ENCODE measurements at regions not wholly inside any gene's neighbourhood (a gene's known extent, or its start where the extent isn't known, plus 50 kb on each side); places are given as distances from the start of the nearest gene placed in this dataset.

DNA sequence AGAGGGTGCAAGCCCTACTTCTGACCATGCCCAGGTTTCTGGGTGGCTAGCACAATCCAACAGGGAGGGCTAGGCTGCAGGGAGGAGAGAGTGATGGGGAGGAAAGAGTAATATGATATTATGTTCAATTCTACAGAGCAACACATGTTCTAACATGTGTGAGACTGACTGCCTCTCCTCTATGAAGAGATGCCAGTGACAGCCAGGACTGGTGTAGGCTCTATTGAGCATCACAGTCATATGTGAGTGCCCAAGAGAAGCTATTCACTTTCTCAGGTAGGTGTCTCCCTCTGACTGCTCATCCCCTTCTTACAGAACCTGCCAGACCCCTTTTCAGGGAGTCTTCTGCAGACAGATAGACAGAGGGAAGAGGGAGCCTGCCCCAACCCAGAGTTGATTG lies 446.1 kb downstream of the SIPA1L2 start (continued):
- TF ChIP-seq, protein P1, sequence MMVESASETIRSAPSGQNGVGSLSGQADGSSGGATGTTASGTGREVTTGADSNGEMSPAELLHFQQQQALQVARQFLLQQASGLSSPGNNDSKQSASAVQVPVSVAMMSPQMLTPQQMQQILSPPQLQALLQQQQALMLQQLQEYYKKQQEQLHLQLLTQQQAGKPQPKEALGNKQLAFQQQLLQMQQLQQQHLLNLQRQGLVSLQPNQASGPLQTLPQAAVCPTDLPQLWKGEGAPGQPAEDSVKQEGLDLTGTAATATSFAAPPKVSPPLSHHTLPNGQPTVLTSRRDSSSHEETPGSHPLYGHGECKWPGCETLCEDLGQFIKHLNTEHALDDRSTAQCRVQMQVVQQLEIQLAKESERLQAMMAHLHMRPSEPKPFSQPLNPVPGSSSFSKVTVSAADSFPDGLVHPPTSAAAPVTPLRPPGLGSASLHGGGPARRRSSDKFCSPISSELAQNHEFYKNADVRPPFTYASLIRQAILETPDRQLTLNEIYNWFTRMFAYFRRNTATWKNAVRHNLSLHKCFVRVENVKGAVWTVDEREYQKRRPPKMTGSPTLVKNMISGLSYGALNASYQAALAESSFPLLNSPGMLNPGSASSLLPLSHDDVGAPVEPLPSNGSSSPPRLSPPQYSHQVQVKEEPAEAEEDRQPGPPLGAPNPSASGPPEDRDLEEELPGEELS (CRISPR knock-in tag; IDR thresholded peaks at IDR 0.05; ENCODE audit: borderline replicate concordance): no peak
- TF ChIP-seq, protein P2, sequence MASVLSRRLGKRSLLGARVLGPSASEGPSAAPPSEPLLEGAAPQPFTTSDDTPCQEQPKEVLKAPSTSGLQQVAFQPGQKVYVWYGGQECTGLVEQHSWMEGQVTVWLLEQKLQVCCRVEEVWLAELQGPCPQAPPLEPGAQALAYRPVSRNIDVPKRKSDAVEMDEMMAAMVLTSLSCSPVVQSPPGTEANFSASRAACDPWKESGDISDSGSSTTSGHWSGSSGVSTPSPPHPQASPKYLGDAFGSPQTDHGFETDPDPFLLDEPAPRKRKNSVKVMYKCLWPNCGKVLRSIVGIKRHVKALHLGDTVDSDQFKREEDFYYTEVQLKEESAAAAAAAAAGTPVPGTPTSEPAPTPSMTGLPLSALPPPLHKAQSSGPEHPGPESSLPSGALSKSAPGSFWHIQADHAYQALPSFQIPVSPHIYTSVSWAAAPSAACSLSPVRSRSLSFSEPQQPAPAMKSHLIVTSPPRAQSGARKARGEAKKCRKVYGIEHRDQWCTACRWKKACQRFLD (CRISPR knock-in tag; IDR thresholded peaks at IDR 0.05): no peak
- TF ChIP-seq, protein P3, sequence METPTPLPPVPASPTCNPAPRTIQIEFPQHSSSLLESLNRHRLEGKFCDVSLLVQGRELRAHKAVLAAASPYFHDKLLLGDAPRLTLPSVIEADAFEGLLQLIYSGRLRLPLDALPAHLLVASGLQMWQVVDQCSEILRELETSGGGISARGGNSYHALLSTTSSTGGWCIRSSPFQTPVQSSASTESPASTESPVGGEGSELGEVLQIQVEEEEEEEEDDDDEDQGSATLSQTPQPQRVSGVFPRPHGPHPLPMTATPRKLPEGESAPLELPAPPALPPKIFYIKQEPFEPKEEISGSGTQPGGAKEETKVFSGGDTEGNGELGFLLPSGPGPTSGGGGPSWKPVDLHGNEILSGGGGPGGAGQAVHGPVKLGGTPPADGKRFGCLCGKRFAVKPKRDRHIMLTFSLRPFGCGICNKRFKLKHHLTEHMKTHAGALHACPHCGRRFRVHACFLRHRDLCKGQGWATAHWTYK (CRISPR knock-in tag; IDR thresholded peaks at IDR 0.05): no peak
- TF ChIP-seq ZC3H11A (IDR thresholded peaks at IDR 0.05; ENCODE audit: low read depth, low read length): no peak
- TF ChIP-seq ZNF408 (CRISPR knock-in tag; IDR thresholded peaks at IDR 0.05; ENCODE audit: low read depth): no peak
- TF ChIP-seq, protein P4, sequence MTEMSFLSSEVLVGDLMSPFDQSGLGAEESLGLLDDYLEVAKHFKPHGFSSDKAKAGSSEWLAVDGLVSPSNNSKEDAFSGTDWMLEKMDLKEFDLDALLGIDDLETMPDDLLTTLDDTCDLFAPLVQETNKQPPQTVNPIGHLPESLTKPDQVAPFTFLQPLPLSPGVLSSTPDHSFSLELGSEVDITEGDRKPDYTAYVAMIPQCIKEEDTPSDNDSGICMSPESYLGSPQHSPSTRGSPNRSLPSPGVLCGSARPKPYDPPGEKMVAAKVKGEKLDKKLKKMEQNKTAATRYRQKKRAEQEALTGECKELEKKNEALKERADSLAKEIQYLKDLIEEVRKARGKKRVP (CRISPR knock-in tag; IDR thresholded peaks at IDR 0.05): no peak
- TF ChIP-seq, protein P5, sequence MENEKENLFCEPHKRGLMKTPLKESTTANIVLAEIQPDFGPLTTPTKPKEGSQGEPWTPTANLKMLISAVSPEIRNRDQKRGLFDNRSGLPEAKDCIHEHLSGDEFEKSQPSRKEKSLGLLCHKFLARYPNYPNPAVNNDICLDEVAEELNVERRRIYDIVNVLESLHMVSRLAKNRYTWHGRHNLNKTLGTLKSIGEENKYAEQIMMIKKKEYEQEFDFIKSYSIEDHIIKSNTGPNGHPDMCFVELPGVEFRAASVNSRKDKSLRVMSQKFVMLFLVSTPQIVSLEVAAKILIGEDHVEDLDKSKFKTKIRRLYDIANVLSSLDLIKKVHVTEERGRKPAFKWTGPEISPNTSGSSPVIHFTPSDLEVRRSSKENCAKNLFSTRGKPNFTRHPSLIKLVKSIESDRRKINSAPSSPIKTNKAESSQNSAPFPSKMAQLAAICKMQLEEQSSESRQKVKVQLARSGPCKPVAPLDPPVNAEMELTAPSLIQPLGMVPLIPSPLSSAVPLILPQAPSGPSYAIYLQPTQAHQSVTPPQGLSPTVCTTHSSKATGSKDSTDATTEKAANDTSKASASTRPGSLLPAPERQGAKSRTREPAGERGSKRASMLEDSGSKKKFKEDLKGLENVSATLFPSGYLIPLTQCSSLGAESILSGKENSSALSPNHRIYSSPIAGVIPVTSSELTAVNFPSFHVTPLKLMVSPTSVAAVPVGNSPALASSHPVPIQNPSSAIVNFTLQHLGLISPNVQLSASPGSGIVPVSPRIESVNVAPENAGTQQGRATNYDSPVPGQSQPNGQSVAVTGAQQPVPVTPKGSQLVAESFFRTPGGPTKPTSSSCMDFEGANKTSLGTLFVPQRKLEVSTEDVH (IDR thresholded peaks at IDR 0.05; ENCODE audit: low read depth, partially characterized antibody): no peak
- TF ChIP-seq GTF2F1 (IDR thresholded peaks at IDR 0.05; ENCODE audit: low read depth, low read length): no peak
- no peak for TF ChIP-seq ZNF77 (CRISPR knock-in tag; IDR thresholded peaks at IDR 0.05)

All from K562 (cell line).